Transverse colon (tissue), 4 donors: ENCODE measurements at regions not wholly inside any gene's neighbourhood (a gene's known extent, or its start where the extent isn't known, plus 50 kb on each side); places are given as distances from the start of the nearest gene placed in this dataset.

Source experiments
- DNase-seq: peaks from one replicate; pipeline ENCODE4 v3.0.0-alpha.2; 2019
- H3K27ac ChIP-seq, 4 donors: fragments of 200-600 bp; sonication (generic); 2 replicates each; pipeline ENCODE4 v1.5.1; 2016 to 2018; ENCODE audit warnings: inconsistent platforms in 4 of 4
- H3K27me3 ChIP-seq: fragments of 200-600 bp; sonication (generic); 2 replicates; pipeline ENCODE4 v1.5.1; 2017; ENCODE audit warnings: inconsistent platforms
- H3K36me3 ChIP-seq, 4 donors: fragments of 200-600 bp; sonication (generic); 2 replicates each; pipeline ENCODE4 v1.5.1; 2017 to 2019; ENCODE audit warnings: inconsistent platforms in 4 of 4
- H3K4me1 ChIP-seq, 4 donors: fragments of 200-600 bp; sonication (generic); 2 replicates each; pipeline ENCODE4 v1.5.1; 2017 to 2020; ENCODE audit warnings: inconsistent platforms in 4 of 4
- H3K4me3 ChIP-seq, 4 donors: fragments of 200-600 bp; sonication (generic); 1 replicate in 1 of 4; 2 replicates in 3 of 4; pipeline versions ENCODE4 v1.5.1 to v1.6.1; 2017 to 2019; ENCODE audit warnings: inconsistent platforms in 4 of 4
- H3K9me3 ChIP-seq, 2 donors: fragments of 200-600 bp; sonication (generic); 2 replicates each; pipeline ENCODE4 v1.5.1; 2017 to 2019; ENCODE audit warnings: inconsistent platforms in 2 of 2
- EP300 ChIP-seq: sonication (generic); formaldehyde crosslinking; IDR thresholded peaks from one replicate; pipeline ENCODE4 v1.6.1; 2017; ENCODE audit warnings: antibody characterized with exemption, low read depth
- POLR2A ChIP-seq: fragments of 450-650 bp; IDR thresholded peaks from one replicate; pipeline ENCODE4 v1.6.1; 2016; ENCODE audit warnings: antibody characterized with exemption, mild to moderate bottlenecking, moderate library complexity
- POLR2AphosphoS5 ChIP-seq, 3 donors: sonication (generic); formaldehyde crosslinking; IDR thresholded peaks; one replicate each; pipeline ENCODE4 v1.6.1; 2016; ENCODE audit warnings: antibody characterized with exemption in 3 of 3
- WGBS, 2 donors: methylation state at CpG; one replicate each; pipeline ENCODE4 v1.1.5; 2018; ENCODE audit warnings: low coverage in 1 of 2; 5-methylcytosine and 5-hydroxymethylcytosine counted together
- in situ Hi-C, 4 donors: fragments of 200-750 bp; cut with MboI; loops; one replicate each; pipeline versions ENCODE4 v1.15.0 to v1.15.1; 2017; ENCODE audit warnings: low sequenced_read_pairs in 3 of 4, low pct_ligation_motif_present in 1 of 4, low pct_unique_long_range_greater_than_20kb in 1 of 4
- intact Hi-C: fragments of 100-400 bp; cut with DNase I; formaldehyde crosslinking; loops from one replicate; pipeline ENCODE4 v1.15.1; 2023; ENCODE audit warnings: low total_unique reads
- TF ChIP-seq, protein P1 (sequence below), 5 experiments: fragments of 200-600 bp in 3 of 5; fragments of 450-650 bp in 2 of 5; sonication (generic) in 3 of 5; IDR thresholded peaks; 1 replicate in 2 of 5; 2 replicates in 3 of 5; pipeline ENCODE4 v1.5.1; 2016 to 2017; ENCODE audit warnings: antibody characterized with exemption in 5 of 5, inconsistent platforms in 3 of 5, mild to moderate bottlenecking in 2 of 5, moderate library complexity in 1 of 5

DNA sequence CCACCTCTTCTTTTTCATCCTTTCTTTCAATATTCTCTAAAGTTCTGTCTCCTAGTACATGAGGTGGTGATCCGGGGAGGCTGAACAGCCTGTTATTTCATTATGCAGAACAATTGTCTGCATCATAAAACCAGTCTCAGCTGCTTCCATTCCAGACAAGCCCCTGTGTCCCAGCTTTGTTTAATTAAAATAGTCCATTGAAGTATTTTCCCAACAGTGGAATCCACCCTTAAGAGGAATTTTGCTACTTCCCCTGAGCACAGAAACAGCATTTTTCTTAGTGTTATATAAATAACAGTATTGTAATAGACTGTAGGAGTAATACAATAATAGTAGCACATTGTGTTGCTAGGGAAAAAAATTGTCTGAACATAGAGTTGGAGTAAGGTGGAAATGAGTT is 395.4 kb upstream of the TCF4 start:
- in situ Hi-C loops: no loop called here
- WGBS, 2 donors: 70 to 100% methylated on average over 1 of the region's 1 CpG
- intact Hi-C loops: no loop called here

DNA sequence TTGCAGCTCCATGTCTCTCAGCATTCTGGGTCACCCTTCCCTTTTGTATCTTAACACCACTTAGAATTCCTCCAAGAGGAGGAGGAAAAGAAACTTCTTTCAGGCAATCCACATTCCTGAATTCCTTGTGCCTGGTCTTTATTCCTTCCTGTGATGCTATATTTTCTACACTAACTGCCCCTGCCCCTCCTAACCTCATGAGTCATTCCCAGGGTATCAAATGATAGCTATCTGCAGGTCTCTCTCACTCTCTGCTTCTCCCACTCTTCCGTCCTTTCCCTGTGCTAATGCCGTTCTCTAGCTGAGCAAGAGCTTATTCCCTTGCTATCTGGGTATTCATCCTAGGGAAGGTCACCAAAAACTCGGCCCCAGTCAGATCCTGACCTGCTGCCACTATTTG is 395.0 kb upstream of the TCF4 start:
- Histone ChIP-seq H3K9me3 (no peaks in the 10 kb centered on the region), H3K27me3 (no peaks in the 10 kb centered on the region), H3K27ac (no peak overlapping the region), H3K4me3 (no peak overlapping the region), H3K4me1 (no peaks in the 10 kb centered on the region), H3K36me3 (no peaks in the 10 kb centered on the region)
- intact Hi-C loops: no loop called here
- in situ Hi-C loops: no loop called here
- WGBS, 2 donors: 44 to 64% methylated on average over 3 of the region's 3 CpGs
- DNase-seq: no peak
- TF ChIP-seq POLR2AphosphoS5 (IDR thresholded peaks at IDR 0.05) (no peak), POLR2A (no peak), EP300 (no peak)
- TF ChIP-seq, protein P1, sequence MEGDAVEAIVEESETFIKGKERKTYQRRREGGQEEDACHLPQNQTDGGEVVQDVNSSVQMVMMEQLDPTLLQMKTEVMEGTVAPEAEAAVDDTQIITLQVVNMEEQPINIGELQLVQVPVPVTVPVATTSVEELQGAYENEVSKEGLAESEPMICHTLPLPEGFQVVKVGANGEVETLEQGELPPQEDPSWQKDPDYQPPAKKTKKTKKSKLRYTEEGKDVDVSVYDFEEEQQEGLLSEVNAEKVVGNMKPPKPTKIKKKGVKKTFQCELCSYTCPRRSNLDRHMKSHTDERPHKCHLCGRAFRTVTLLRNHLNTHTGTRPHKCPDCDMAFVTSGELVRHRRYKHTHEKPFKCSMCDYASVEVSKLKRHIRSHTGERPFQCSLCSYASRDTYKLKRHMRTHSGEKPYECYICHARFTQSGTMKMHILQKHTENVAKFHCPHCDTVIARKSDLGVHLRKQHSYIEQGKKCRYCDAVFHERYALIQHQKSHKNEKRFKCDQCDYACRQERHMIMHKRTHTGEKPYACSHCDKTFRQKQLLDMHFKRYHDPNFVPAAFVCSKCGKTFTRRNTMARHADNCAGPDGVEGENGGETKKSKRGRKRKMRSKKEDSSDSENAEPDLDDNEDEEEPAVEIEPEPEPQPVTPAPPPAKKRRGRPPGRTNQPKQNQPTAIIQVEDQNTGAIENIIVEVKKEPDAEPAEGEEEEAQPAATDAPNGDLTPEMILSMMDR (IDR thresholded peaks at IDR 0.05): no peak

More for the DNA sequence above, 395.4 kb upstream of the TCF4 start:
- Histone ChIP-seq H3K4me3 (no peak overlapping the region), H3K36me3 (no peaks in the 10 kb centered on the region), H3K9me3 (no peaks in the 10 kb centered on the region), H3K4me1 (no peaks in the 10 kb centered on the region), H3K27me3 (no peaks in the 10 kb centered on the region), H3K27ac (no peak overlapping the region)
- no peak for DNase-seq
- TF ChIP-seq POLR2AphosphoS5 (IDR thresholded peaks at IDR 0.05) (no peak), EP300 (no peak), POLR2A (no peak)
- TF ChIP-seq, protein P1 (IDR thresholded peaks at IDR 0.05): no peak

DNA sequence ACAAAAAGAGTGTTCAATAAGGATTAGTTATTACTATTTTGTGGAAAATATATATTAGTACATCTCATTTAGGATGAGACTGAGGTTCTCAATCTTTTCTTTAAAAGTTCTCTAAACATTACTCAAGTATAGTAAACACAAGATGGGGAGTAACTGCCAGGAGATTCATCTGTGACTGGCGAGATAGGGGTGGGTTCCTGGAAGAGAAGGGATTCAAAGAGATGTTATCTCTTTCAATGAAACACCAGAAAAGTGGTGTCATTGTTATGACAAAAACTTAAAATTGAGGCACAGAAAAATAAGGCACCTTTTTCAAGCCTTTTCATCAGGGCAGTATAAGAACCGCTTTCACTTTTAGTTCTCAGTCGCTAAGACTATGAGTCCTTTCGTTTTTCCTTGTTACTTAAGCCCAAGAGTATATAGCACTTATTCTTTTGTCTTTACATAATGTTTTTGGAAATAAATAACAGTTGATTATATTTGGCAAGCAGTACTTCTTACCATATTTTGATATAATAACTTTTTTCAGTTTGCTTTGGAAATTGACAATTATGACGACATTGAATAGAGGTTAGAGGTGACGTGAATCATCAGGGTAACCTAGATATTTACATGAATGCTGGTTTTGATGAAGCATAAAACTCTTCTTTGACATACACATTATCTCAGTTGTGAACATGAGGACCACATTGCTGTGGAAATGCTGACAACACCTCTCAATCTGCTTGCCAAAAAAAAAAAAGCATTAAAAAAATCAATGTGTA is 393.9 kb upstream of the TCF4 start:
- intact Hi-C loops (no loop called here), in situ Hi-C loops (no loop called here)
- H3K4me3 ChIP-seq: no peak overlapping the region
- 71 to 88% methylated on average over 6 of the region's 6 CpGs for WGBS, 2 donors
- no peak for TF ChIP-seq POLR2AphosphoS5 (IDR thresholded peaks at IDR 0.05)
- TF ChIP-seq EP300: no peak
- no peak for TF ChIP-seq POLR2A
- TF ChIP-seq, protein P1 (IDR thresholded peaks at IDR 0.05): no peak
- no peaks in the 10 kb centered on the region for H3K4me1 ChIP-seq
- DNase-seq: no peak
- H3K36me3 ChIP-seq: no peaks in the 10 kb centered on the region
- no peaks in the 10 kb centered on the region for H3K9me3 ChIP-seq
- H3K27ac ChIP-seq: no peak overlapping the region
- H3K27me3 ChIP-seq: no peaks in the 10 kb centered on the region

DNA sequence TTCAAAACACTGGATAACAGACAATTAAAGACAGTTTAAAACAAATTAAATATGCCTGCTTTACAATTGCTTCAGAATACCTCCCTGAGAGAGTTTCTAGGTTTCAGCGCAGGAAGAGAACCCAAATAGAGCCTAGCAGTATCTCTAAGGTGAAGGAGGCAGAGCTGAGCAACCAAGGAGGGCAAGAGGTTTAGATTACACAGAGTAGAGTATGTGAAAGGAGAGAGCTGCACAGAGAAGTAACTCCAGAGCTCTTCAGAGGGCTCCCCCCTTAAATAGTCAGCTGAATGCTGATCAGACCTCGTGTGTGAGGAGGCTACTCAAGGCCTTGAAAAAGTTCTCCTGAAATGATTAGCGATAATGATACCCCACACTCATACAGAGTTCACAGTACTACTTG is 386.5 kb upstream of the TCF4 start:
- Histone ChIP-seq H3K27ac (no peak overlapping the region), H3K9me3 (no peaks in the 10 kb centered on the region), H3K4me3 (no peak overlapping the region), H3K4me1 (no peaks in the 10 kb centered on the region), H3K27me3 (no peaks in the 10 kb centered on the region), H3K36me3 (no peaks in the 10 kb centered on the region)
- intact Hi-C loops (no loop called here), in situ Hi-C loops (no loop called here)
- no peak for DNase-seq
- WGBS, 2 donors: 54 to 64% methylated on average over 1 to 3 of the region's 3 CpGs
- TF ChIP-seq EP300: no peak
- no peak for TF ChIP-seq POLR2AphosphoS5 (IDR thresholded peaks at IDR 0.05)
- no peak for TF ChIP-seq POLR2A
- TF ChIP-seq, protein P1 (IDR thresholded peaks at IDR 0.05): no peak
